PC-9 (cell line): ENCODE measurements at regions not wholly inside any gene's neighbourhood (a gene's known extent, or its start where the extent isn't known, plus 50 kb on each side); places are given as distances from the start of the nearest gene placed in this dataset.

ENCODE experiments used
- CTCF ChIP-seq: fragments of 200-600 bp; sonication (generic); conservative IDR thresholded peaks from 2 replicates; pipeline ENCODE4 v1.6.1; 2017; ENCODE audit warnings: mixed run types, antibody characterized with exemption, mild to moderate bottlenecking, moderate library complexity
- EZH2 ChIP-seq: fragments of 200-600 bp; sonication (generic); IDR thresholded peaks from 2 replicates; pipeline ENCODE4 v1.8.0; 2017; ENCODE audit warnings: antibody characterized with exemption, low read depth

DNA sequence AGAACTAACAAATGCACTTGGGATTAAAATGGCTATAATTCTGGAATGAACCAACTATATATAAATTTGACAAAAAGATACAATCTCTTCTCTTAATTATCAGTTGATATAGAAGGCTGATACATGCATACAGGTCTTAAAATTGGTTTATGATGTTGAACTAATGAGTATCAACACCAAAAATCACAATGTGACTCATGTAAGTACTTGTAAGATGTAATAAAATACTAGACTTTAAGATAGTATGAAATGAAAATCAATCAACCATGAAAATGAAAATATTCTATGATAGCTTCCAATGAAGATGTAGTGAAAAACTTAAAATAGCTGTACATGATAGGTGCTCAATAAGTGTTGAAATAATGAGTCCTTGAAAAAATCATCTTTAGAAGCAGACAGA is 116.6 kb upstream of the SOX5 start:
- TF ChIP-seq CTCF = no peak
- no peak for TF ChIP-seq EZH2
